H1 (cell line): ENCODE measurements at regions not wholly inside any gene's neighbourhood (a gene's known extent, or its start where the extent isn't known, plus 50 kb on each side); places are given as distances from the start of the nearest gene placed in this dataset.

ENCODE experiments used
- CTCF ChIA-PET: fragments of 300-600 bp; sonication (Branson Sonifier 250); formaldehyde crosslinking; loops from one replicate; lab custom pipeline; 2021; ENCODE audit not compliant: partially characterized antibody; lab: Charles Lee
- POLR2A ChIA-PET: fragments of 300-600 bp; sonication (Branson Sonifier 250); formaldehyde crosslinking; loops from one replicate; lab custom pipeline; 2021; ENCODE audit warnings: inconsistent platforms; ENCODE audit not compliant: partially characterized antibody; lab: Charles Lee
- DNase-seq, 2 experiments: peaks; one replicate each; pipeline versions ENCODE4 v3.0.0 to v3.0.0-alpha.2; 2010 to 2022; ENCODE audit warnings: low spot score in 2 of 2, low read depth in 1 of 2, mixed read lengths in 1 of 2
- FAIRE-seq: peaks from 2 replicates; lab custom pipeline; 2011; peaks lifted over from hg19 to GRCh38; lab: Jason Lieb, UNC
- H2AFZ ChIP-seq: 2 replicates; pipeline ENCODE4 v1.8.1; 2012; ENCODE audit warnings: low read length, inconsistent platforms
- H2AK5ac ChIP-seq: 2 replicates; pipeline ENCODE4 v1.6.1; 2013; ENCODE audit warnings: low read depth, low read length
- H2BK120ac ChIP-seq: replicated peaks from 2 replicates; pipeline ENCODE3; 2013; ENCODE audit warnings: low read depth, low read length, inconsistent platforms
- H2BK12ac ChIP-seq: 2 replicates; pipeline ENCODE4 v1.6.1; 2013; ENCODE audit warnings: low read depth, low read length
- H2BK15ac ChIP-seq: 2 replicates; pipeline ENCODE4 v1.6.1; 2013; ENCODE audit warnings: low read length
- H2BK20ac ChIP-seq: 2 replicates; pipeline ENCODE4 v1.6.1; 2013; ENCODE audit warnings: low read length
- H2BK5ac ChIP-seq: 2 replicates; pipeline ENCODE4 v1.6.1; 2013; ENCODE audit warnings: low read depth, low read length
- H3K14ac ChIP-seq: 2 replicates; pipeline ENCODE4 v1.6.1; 2013; ENCODE audit warnings: inconsistent platforms; ENCODE audit not compliant: insufficient read length
- H3K18ac ChIP-seq: 2 replicates; pipeline ENCODE4 v1.6.1; 2013; ENCODE audit warnings: low read length; ENCODE audit errors: extremely low read depth
- H3K23ac ChIP-seq: 2 replicates; pipeline ENCODE4 v1.6.1; 2013; ENCODE audit warnings: inconsistent platforms; ENCODE audit not compliant: insufficient read length
- H3K23me2 ChIP-seq: 2 replicates; pipeline ENCODE4 v1.6.1; 2013; ENCODE audit warnings: low read depth, low read length
- H3K27ac ChIP-seq: 2 replicates; pipeline ENCODE4 v1.6.1; 2011; ENCODE audit warnings: low read depth, low read length, inconsistent platforms
- H3K27me3 ChIP-seq, 4 experiments: replicated peaks in 1 of 4; 1 replicate in 1 of 4; 2 replicates in 3 of 4; pipeline versions ENCODE4 v1.6.1 to v1.8.1; 2011 to 2013; ENCODE audit warnings: low read length in 3 of 4, mild to moderate bottlenecking in 3 of 4, inconsistent platforms in 2 of 4, mixed read lengths in 2 of 4, moderate library complexity in 1 of 4; ENCODE audit not compliant: control insufficient read depth in 3 of 4, insufficient read depth in 3 of 4; ENCODE audit errors: extremely low read depth in 1 of 4
- H3K36me3 ChIP-seq, 4 experiments: 2 replicates each; pipeline versions ENCODE4 v1.6.1 to v1.8.1; 2011 to 2013; ENCODE audit warnings: mild to moderate bottlenecking in 4 of 4, low read length in 3 of 4, moderate library complexity in 2 of 4, control low read depth in 1 of 4, inconsistent platforms in 1 of 4; ENCODE audit not compliant: insufficient read depth in 4 of 4, control insufficient read depth in 2 of 4
- H3K4ac ChIP-seq: replicated peaks from 2 replicates; pipeline ENCODE3; 2013; ENCODE audit warnings: low read length, low read depth, mixed read lengths, inconsistent platforms; ENCODE audit not compliant: insufficient read length
- H3K4me1 ChIP-seq, 4 experiments: replicated peaks in 1 of 4; 1 replicate in 1 of 4; 2 replicates in 3 of 4; pipeline versions ENCODE4 v1.6.1 to v1.8.1; 2011 to 2013; ENCODE audit warnings: low read length in 3 of 4, inconsistent platforms in 2 of 4, mixed read lengths in 1 of 4; ENCODE audit not compliant: insufficient read depth in 4 of 4, control insufficient read depth in 3 of 4
- H3K4me2 ChIP-seq, 2 experiments: 2 replicates each; pipeline versions ENCODE4 v1.6.1 to v1.8.1; 2011 to 2013; ENCODE audit warnings: low read depth in 2 of 2, low read length in 2 of 2, control low read depth in 1 of 2, inconsistent platforms in 1 of 2, mild to moderate bottlenecking in 1 of 2; ENCODE audit not compliant: insufficient read depth in 1 of 2
- H3K4me3 ChIP-seq, 4 experiments: fragments of 200-600, 300-600 bp in 1 of 4; sonication (generic), shearing (Covaris generic), sonication (Bioruptor Twin) in 1 of 4; 2 replicates each; pipeline versions ENCODE4 v1.5.1 to v1.8.1; 2011 to 2016; ENCODE audit warnings: low read length in 4 of 4, low read depth in 3 of 4, control low read depth in 2 of 4, inconsistent platforms in 2 of 4, mild to moderate bottlenecking in 2 of 4, mixed read lengths in 1 of 4, moderate library complexity in 1 of 4; ENCODE audit not compliant: insufficient read depth in 2 of 4; ENCODE audit errors: extremely low read depth in 1 of 4
- H3K56ac ChIP-seq: replicated peaks from 2 replicates; pipeline ENCODE3; 2013; ENCODE audit warnings: low read depth, mild to moderate bottlenecking, mixed read lengths, low read length, inconsistent platforms; ENCODE audit not compliant: insufficient read length
- H3K79me1 ChIP-seq: 2 replicates; pipeline ENCODE4 v1.6.1; 2013; ENCODE audit warnings: low read depth, low read length, control low read depth
- H3K79me2 ChIP-seq, 2 experiments: 2 replicates each; pipeline versions ENCODE4 v1.6.1 to v1.8.1; 2012 to 2013; ENCODE audit warnings: low read length in 2 of 2, mild to moderate bottlenecking in 2 of 2, inconsistent platforms in 1 of 2; ENCODE audit not compliant: insufficient read depth in 2 of 2, control insufficient read depth in 1 of 2
- H3K9ac ChIP-seq, 4 experiments: replicated peaks in 1 of 4; 1 replicate in 1 of 4; 2 replicates in 3 of 4; pipeline versions ENCODE4 v1.6.1 to v1.8.1; 2011 to 2013; ENCODE audit warnings: low read depth in 3 of 4, low read length in 3 of 4, control low read depth in 2 of 4, mild to moderate bottlenecking in 2 of 4, moderate library complexity in 2 of 4, inconsistent platforms in 1 of 4; ENCODE audit errors: extremely low read depth in 1 of 4
- H3K9me3 ChIP-seq, 2 experiments: 2 replicates each; pipeline versions ENCODE4 v1.6.1 to v1.8.1; 2012 to 2013; ENCODE audit warnings: mild to moderate bottlenecking in 2 of 2, moderate library complexity in 2 of 2, control low read depth in 1 of 2, inconsistent platforms in 1 of 2, low read depth in 1 of 2, low read length in 1 of 2, mixed read lengths in 1 of 2; ENCODE audit not compliant: insufficient read depth in 2 of 2
- H4K20me1 ChIP-seq, 2 experiments: replicated peaks in 1 of 2; 2 replicates each; pipeline versions ENCODE3 to v1.8.1; 2011 to 2013; ENCODE audit warnings: inconsistent platforms in 2 of 2, low read length in 2 of 2, mild to moderate bottlenecking in 1 of 2; ENCODE audit not compliant: insufficient read depth in 2 of 2, control insufficient read depth in 1 of 2
- H4K5ac ChIP-seq: 2 replicates; pipeline ENCODE4 v1.6.1; 2013; ENCODE audit warnings: low read length, low read depth, mixed read lengths, inconsistent platforms; ENCODE audit not compliant: insufficient read length
- H4K8ac ChIP-seq: 2 replicates; pipeline ENCODE4 v1.8.0; 2013; ENCODE audit warnings: mild to moderate bottlenecking, moderate library complexity, low read length, inconsistent platforms; ENCODE audit not compliant: insufficient read depth; ENCODE audit errors: extremely low read depth
- H4K91ac ChIP-seq: replicated peaks from 2 replicates; pipeline ENCODE3; 2013; ENCODE audit warnings: low read length, mixed read lengths, inconsistent platforms; ENCODE audit not compliant: insufficient read length
- EP300 ChIP-seq, 2 experiments: IDR thresholded peaks; 1 replicate in 1 of 2; 2 replicates in 1 of 2; pipeline ENCODE4 v1.6.1; 2011 to 2012; ENCODE audit warnings: low read depth in 2 of 2, low read length in 2 of 2, mild to moderate bottlenecking in 2 of 2, borderline replicate concordance in 1 of 2, inconsistent platforms in 1 of 2, moderate library complexity in 1 of 2
- KDM5A ChIP-seq: fragments of 200-600 bp; IDR thresholded peaks from 2 replicates; pipeline ENCODE4 v1.7.1; 2012; ENCODE audit warnings: mild to moderate bottlenecking, low read length, inconsistent platforms, mixed read lengths
- RNF2 ChIP-seq: fragments of 200-900, 300-1000 bp; sonication (generic); IDR thresholded peaks from 2 replicates; pipeline ENCODE4 v1.7.1; 2016; ENCODE audit warnings: borderline replicate concordance, low read depth, mild to moderate bottlenecking, antibody characterized with exemption, low read length; ENCODE audit not compliant: poor library complexity, severe bottlenecking; ENCODE audit errors: missing control alignments
- RXRA ChIP-seq: IDR thresholded peaks from 2 replicates; pipeline ENCODE4 v1.6.1; 2011; ENCODE audit warnings: low read depth, mild to moderate bottlenecking, low read length, moderate library complexity; ENCODE audit not compliant: insufficient read depth
- ZNF274 ChIP-seq: IDR thresholded peaks from 2 replicates; pipeline ENCODE4 v1.7.0; 2012; ENCODE audit warnings: low read length, borderline replicate concordance; ENCODE audit errors: extremely low read depth
- WGBS, 2 experiments: shearing (Covaris generic) in 1 of 2; methylation state at CpG; one replicate each; pipeline versions ENCODE4 v1.1.6 to v1.1.7; 2013 to 2015; ENCODE audit warnings: low lambda C conversion rate in 2 of 2, mixed read lengths in 2 of 2, inconsistent platforms in 1 of 2, low coverage in 1 of 2, missing lambda C conversion rate in 1 of 2; ENCODE audit not compliant: insufficient replicate concordance in 2 of 2, insufficient coverage in 1 of 2, insufficient read length in 1 of 2; ENCODE audit errors: extremely low coverage in 1 of 2, missing lambda C conversion rate in 1 of 2; 5-methylcytosine and 5-hydroxymethylcytosine counted together

DNA sequence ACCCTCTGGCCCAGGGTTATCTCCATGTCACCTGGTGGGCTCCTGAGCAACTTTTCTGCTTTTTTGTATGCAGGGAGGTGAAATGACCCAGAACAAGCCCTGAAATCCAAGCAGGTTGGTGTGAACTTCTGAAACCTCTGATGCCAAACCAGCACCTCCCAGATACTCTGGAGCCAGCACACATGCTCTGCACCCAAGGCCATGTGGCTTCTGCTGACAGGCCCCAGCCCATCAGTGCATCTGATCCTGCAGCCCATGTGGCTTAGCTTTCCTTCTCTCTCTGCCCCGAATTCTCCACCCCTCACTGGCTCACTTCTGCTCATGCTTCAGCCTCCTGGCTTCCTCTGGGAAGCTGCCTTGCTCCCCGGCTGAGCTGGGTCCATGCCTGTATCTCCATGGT, 59.3 kb upstream of the RPS6KA2 start:
- Histone ChIP-seq H3K79me2 (no peaks in the 10 kb centered on the region), H3K23ac (no peak overlapping the region), H3K23me2 (no peaks in the 10 kb centered on the region), H4K20me1 (no peaks in the 10 kb centered on the region), H3K36me3 (no peaks in the 10 kb centered on the region), H2AK5ac (no peak overlapping the region), H4K8ac (no peak overlapping the region), H3K27ac (no peak overlapping the region), H2BK120ac (no peak overlapping the region), H3K56ac (no peak overlapping the region), H3K4me1 (peaks cover 0 to 13% (median 9%) of the 10 kb centered on the region in 4 experiments; a peak in 6 of 7 replicates), H3K79me1 (no peaks in the 10 kb centered on the region)
- CTCF ChIA-PET, result interaction anchor here (0.8 to 1.1 kb wide), 2 partner anchors 17 to 224 kb away, joined by 3 read pairs; no protein-coding TSS in a partner anchor
- 90% methylated on average over 2 of the region's 2 CpGs; no CpG with 5 or more reads in 1 of the 2 experiments for WGBS, 2 experiments
- no peak for TF ChIP-seq RXRA
- TF ChIP-seq RNF2, result no peak
- no peak for TF ChIP-seq ZNF274
- TF ChIP-seq KDM5A, result no peak
- TF ChIP-seq EP300 (IDR thresholded peaks at IDR 0.05; ENCODE audit: borderline replicate concordance in 1 of 2, low read depth in 2 of 2, low read length in 2 of 2), result no peak
- TF ChIP-seq, all 59 proteins: peak for 0
- DNase-seq (no peak), FAIRE-seq (no peak)
- H4K5ac ChIP-seq, result no peak overlapping the region
- H2BK12ac ChIP-seq, result no peak overlapping the region
- H3K18ac ChIP-seq, result no peak overlapping the region
- H3K27me3 ChIP-seq, result peaks cover 0 to 3% (median 0%) of the 10 kb centered on the region in 4 experiments; a peak in 1 of 7 replicates
- H2BK5ac ChIP-seq, result no peak overlapping the region
- no peak overlapping the region for H3K4me3 ChIP-seq
- H3K4ac ChIP-seq, result no peak overlapping the region
- H2AFZ ChIP-seq, result no peak overlapping the region
- H3K14ac ChIP-seq, result no peak overlapping the region
- H2BK20ac ChIP-seq, result no peak overlapping the region
- H2BK15ac ChIP-seq, result no peak overlapping the region; the same call in 1 of the 2 replicates
- no peak overlapping the region for H4K91ac ChIP-seq
- no peak overlapping the region; a peak in 1 of 7 replicates for H3K9ac ChIP-seq
- no peak overlapping the region for H3K4me2 ChIP-seq
- POLR2A ChIA-PET, result interaction anchor here (0.9 kb wide), 1 partner anchor 8 kb away, joined by 3 read pairs; no protein-coding TSS in a partner anchor
- H3K9me3 ChIP-seq, result no peaks in the 10 kb centered on the region
